Psoas muscle (tissue), 7 donors: ENCODE measurements at regions not wholly inside any gene's neighbourhood (a gene's known extent, or its start where the extent isn't known, plus 50 kb on each side); places are given as distances from the start of the nearest gene placed in this dataset.

Source experiments
- ATAC-seq, 4 donors: fragments of 200-7000 bp; cut with Tn5 transposase; one replicate each; pipeline ENCODE4 v1.9.1; 2020; ENCODE audit warnings: moderate library complexity in 3 of 4, mild to moderate bottlenecking in 2 of 4
- DNase-seq, 2 donors: peaks; one replicate each; pipeline ENCODE4 v3.0.0-alpha.2; 2020
- H3K27ac ChIP-seq: fragments of 200-600 bp; one replicate; pipeline ENCODE4 v1.8.0; 2022
- H3K27me3 ChIP-seq, 3 donors: fragments of 200-600 bp in 1 of 3; one replicate each; pipeline versions ENCODE4 v1.6.1 to v1.8.0; 2013 to 2022; ENCODE audit warnings: low read length in 2 of 3, mild to moderate bottlenecking in 2 of 3, moderate library complexity in 1 of 3; ENCODE audit not compliant: insufficient read depth in 3 of 3
- H3K36me3 ChIP-seq, 2 donors: fragments of 200-600 bp in 1 of 2; one replicate each; pipeline versions ENCODE4 v1.6.1 to v1.8.0; 2013 to 2022; ENCODE audit warnings: low read depth in 1 of 2, mild to moderate bottlenecking in 1 of 2, moderate library complexity in 1 of 2; ENCODE audit not compliant: insufficient read depth in 1 of 2
- H3K4me1 ChIP-seq: fragments of 200-600 bp; one replicate; pipeline ENCODE4 v1.8.0; 2022
- H3K4me3 ChIP-seq: fragments of 200-600 bp; one replicate; pipeline ENCODE4 v1.8.0; 2022; ENCODE audit warnings: mild to moderate bottlenecking
- H3K9me3 ChIP-seq: fragments of 200-600 bp; one replicate; pipeline ENCODE4 v1.8.0; 2022
- CTCF ChIP-seq: fragments of 200-600 bp; IDR thresholded peaks from one replicate; pipeline ENCODE4 v1.8.0; 2022; ENCODE audit warnings: antibody characterized with exemption
- WGBS, 3 donors: extraction: QIAGEN DNeasy Blood & Tissue Kit; methylation state at CpG; one replicate each; pipeline versions ENCODE4 v1.1.6 to v1.1.7; 2013; 5-methylcytosine and 5-hydroxymethylcytosine counted together
- intact Hi-C, 2 donors: fragments of 100-400 bp; cut with DNase I; formaldehyde crosslinking; loops; one replicate each; pipeline versions ENCODE4 v1.11.0 to v1.14.2; 2022
- donor health status: healthy with polysubstance abuse.
- donor health status: DM: no; HTN: no; CAD: no; lungs with moderate emphysema.
- donor health status: Bipolar disorder and iron deficiency.
- donor health status: healthy.
- donor health status: DM: yes; HTN: yes; CAD: no.
- donor health status: DM: no; HTN: no; CAD: no.
- donor health status: DM: yes; HTN: yes; CAD: no.

- H3K27me3 ChIP-seq: no peaks in the 10 kb centered on the region
These were observed 85.5 kb upstream of the AKR1E2 start for GRCh38 chr10:4740471-4740870.

DNA sequence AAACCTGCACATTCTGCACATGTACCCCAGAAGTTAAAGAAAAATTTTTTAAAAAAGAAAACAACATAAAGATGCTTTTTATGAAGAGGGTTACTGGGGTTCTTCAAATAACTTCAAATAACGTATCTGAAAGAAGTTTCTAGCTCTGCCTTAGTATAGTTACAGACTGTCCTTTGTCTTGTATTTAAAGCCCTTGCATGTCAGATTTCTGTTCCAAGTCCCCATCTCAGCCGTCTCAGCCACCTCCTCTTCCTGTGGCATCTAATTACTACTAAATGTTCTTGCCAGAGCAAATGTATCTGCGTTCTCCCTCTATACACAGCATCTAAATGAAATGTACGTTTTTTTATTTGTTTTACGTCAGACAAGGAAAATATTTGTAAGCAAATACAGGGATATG lies 89.4 kb upstream of the AKR1E2 start:
- WGBS, 3 donors: 48 to 63% (median 52%) methylated on average over 5 of the region's 5 CpGs
- H3K4me3 ChIP-seq: no peak overlapping the region

More at GRCh38 chr10:4740471-4740870, 85.5 kb upstream of the AKR1E2 start:
- Histone ChIP-seq H3K4me1 (peaks cover 3% of the 10 kb centered on the region), H3K4me3 (no peak overlapping the region), H3K36me3 (no peaks in the 10 kb centered on the region), H3K27ac (no peak overlapping the region), H3K9me3 (no peaks in the 10 kb centered on the region)
- ATAC-seq (no peak), DNase-seq (no peak)
- TF ChIP-seq CTCF: no peak
- WGBS, 3 donors: 20 to 34% (median 20%) methylated on average over 2 of the region's 2 CpGs
- intact Hi-C loops: no loop called here

DNA sequence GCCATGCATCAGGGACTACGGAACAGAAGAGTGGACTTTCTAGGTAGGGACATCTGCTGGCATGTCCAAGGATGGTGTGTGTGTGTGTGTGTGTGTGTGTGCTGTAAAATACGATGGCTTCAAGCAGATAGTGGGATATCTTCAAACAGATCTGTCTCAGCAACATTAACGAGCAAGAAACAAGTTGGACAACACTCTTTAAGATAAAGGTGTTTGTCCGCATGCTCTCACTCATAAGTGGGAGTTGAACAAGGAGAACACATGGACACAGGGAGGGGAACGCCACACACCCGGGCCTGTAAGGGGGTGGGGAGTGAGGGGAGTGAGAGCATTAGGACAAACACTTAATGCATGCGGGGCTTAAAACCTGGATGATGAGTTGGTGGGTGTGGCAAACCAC lies 89.8 kb upstream of the AKR1E2 start:
- H3K36me3 ChIP-seq: no peaks in the 10 kb centered on the region
- no peaks in the 10 kb centered on the region for H3K4me1 ChIP-seq
- 82 to 85% (median 83%) methylated on average over 7 of the region's 7 CpGs for WGBS, 3 donors
- no peaks in the 10 kb centered on the region for H3K27me3 ChIP-seq
- ATAC-seq: no peak
- H3K27ac ChIP-seq: no peak overlapping the region
- no peak for DNase-seq
- no peak overlapping the region for H3K4me3 ChIP-seq
- no peak for TF ChIP-seq CTCF
- H3K9me3 ChIP-seq: no peaks in the 10 kb centered on the region
- intact Hi-C loops: no loop called here

More for the DNA sequence above, 89.4 kb upstream of the AKR1E2 start:
- DNase-seq (no peak), ATAC-seq (no peak)
- Histone ChIP-seq H3K4me1 (no peaks in the 10 kb centered on the region), H3K9me3 (no peaks in the 10 kb centered on the region), H3K27me3 (no peaks in the 10 kb centered on the region), H3K36me3 (no peaks in the 10 kb centered on the region), H3K27ac (no peak overlapping the region)
- intact Hi-C loops: no loop called here
- no peak for TF ChIP-seq CTCF

DNA sequence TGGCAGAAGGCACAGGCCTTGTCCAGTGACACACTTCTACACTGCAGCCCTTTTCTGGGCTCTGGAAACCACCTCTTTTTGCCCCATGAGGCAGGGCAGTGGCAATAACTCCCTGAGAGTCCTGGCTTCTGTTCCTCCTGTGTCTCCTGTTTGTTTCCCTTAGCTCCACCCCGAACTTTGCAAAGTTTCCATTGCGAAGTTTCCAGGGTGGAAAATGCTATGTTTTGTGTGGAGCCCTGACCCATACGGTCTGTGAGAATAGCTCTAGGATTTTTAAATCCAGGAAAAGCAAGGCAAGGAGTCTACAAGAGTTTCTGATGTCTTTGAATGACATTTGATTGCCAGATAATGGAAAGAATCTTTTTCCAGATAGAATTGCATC lies 92.2 kb upstream of the AKR1E2 start:
- WGBS, 3 donors: 89 to 93% (median 90%) methylated on average over 3 of the region's 3 CpGs

More for the DNA sequence above, 92.2 kb upstream of the AKR1E2 start:
- intact Hi-C loops: no loop called here
- Histone ChIP-seq H3K27me3 (no peaks in the 10 kb centered on the region), H3K4me3 (no peak overlapping the region), H3K27ac (no peak overlapping the region), H3K4me1 (no peaks in the 10 kb centered on the region), H3K9me3 (no peaks in the 10 kb centered on the region), H3K36me3 (no peaks in the 10 kb centered on the region)
- TF ChIP-seq CTCF: no peak
- no peak for ATAC-seq
- DNase-seq: no peak
